ENCODE measurements at regions not wholly inside any gene's neighbourhood (a gene's known extent, or its start where the extent isn't known, plus 50 kb on each side); places are given as distances from the start of the nearest gene placed in this dataset.

GRCh38 chr12:65758401-65758800 lies 65.9 kb upstream of the HMGA2 start:
- 0% methylated on average over 2 of the region's 2 CpGs for WGBS (ENCODE audit: insufficient coverage, low coverage, missing lambda C conversion rate)
- in situ Hi-C loops (cut with MboI) = no loop called here

More at GRCh38 chr12:65758401-65758800, 65.9 kb upstream of the HMGA2 start:
- H3K4me3 ChIP-seq = no peak overlapping the region
- no peaks in the 10 kb centered on the region for H3K9me3 ChIP-seq (replicated peaks; ENCODE audit: control insufficient read depth, insufficient read depth, low read depth, low read length)
- BruUV-seq (replicated peaks) = no TSS peak
- no peaks in the 10 kb centered on the region for H3K9me1 ChIP-seq (ENCODE audit: control insufficient read depth, insufficient read depth, low read length)
- H4K20me1 ChIP-seq (replicated peaks; ENCODE audit: control insufficient read depth, insufficient read depth, low read length) = no peaks in the 10 kb centered on the region
- H2AFZ ChIP-seq (ENCODE audit: low read depth, low read length) = no peak overlapping the region
- H3K27ac ChIP-seq (ENCODE audit: extremely low read depth, low read depth, low read length) = no peak overlapping the region
- no peak for ATAC-seq
- no peaks in the 10 kb centered on the region for H3K4me1 ChIP-seq (replicated peaks in 1 of 2; ENCODE audit: control insufficient read depth in 2 of 2, insufficient read depth in 2 of 2, low read length in 2 of 2)
- DNase-seq (ENCODE audit: extremely low read depth in 1 of 4, low spot score in 3 of 4) = no peak
- ChIA-PET POLR2A (interaction anchor here (0.6 kb wide), 1 partner anchor 155 kb away, joined by 3 read pairs; no protein-coding TSS in a partner anchor), CTCF (ENCODE audit: low intra/inter-chr PET ratio) (no interaction called here)
- H3K27me3 ChIP-seq (ENCODE audit: control insufficient read depth in 2 of 2, insufficient read depth in 2 of 2, low read length in 2 of 2) = peaks cover 0 to 3% of the 10 kb centered on the region in 2 experiments; a peak in 3 of 5 replicates
- no peak for FAIRE-seq
- no peak overlapping the region for H3K4me2 ChIP-seq (ENCODE audit: insufficient read depth, low read length)
- TF ChIP-seq TRIM25 (IDR thresholded peaks at IDR 0.05; ENCODE audit: borderline replicate concordance) (no peak), KDM5B (IDR thresholded peaks at IDR 0.05; ENCODE audit: insufficient replicate concordance, low read depth, low read length) (no peak), E2F3 (CRISPR knock-in tag; IDR thresholded peaks at IDR 0.05) (no peak), CCAR2 (IDR thresholded peaks at IDR 0.05; ENCODE audit: low read depth, low read length) (no peak), NCOA1 (IDR thresholded peaks at IDR 0.05; ENCODE audit: low read depth) (no peak), RBM25 (IDR thresholded peaks at IDR 0.05; ENCODE audit: low read depth, low read length, severe bottlenecking) (no peak), ZNF609 (CRISPR knock-in tag; IDR thresholded peaks at IDR 0.05; ENCODE audit: borderline replicate concordance) (no peak), MAX (CRISPR knock-in tag; IDR thresholded peaks at IDR 0.05) (no peak), KLF1 (tag; IDR thresholded peaks at IDR 0.05) (no peak), SREBF1 (IDR thresholded peaks at IDR 0.05; ENCODE audit: borderline replicate concordance, low read depth, low read length) (no peak)
- H3K79me2 ChIP-seq (ENCODE audit: control insufficient read depth, insufficient read depth, low read length) = no peaks in the 10 kb centered on the region
- H3K36me3 ChIP-seq (ENCODE audit: control insufficient read depth, insufficient read depth, low read length) = no peaks in the 10 kb centered on the region
- no peak overlapping the region for H3K9ac ChIP-seq (ENCODE audit: insufficient read depth in 1 of 2, low read depth in 2 of 2, low read length in 2 of 2)
- intact Hi-C loops (cut with micrococcal nuclease) = no loop called here
